HG03108 (cell line): ENCODE measurements at regions not wholly inside any gene's neighbourhood (a gene's known extent, or its start where the extent isn't known, plus 50 kb on each side); places are given as distances from the start of the nearest gene placed in this dataset.
"Not testable (repeated sequence)": the region's sequence is repeated elsewhere in the genome, so short reads cannot be mapped to it uniquely, and the experiment has no call there.

Experiments
- ATAC-seq: cut with Tn5 transposase; IDR thresholded peaks from one replicate; pipeline ENCODE4 v1.9.1; 2021; ENCODE audit warnings: moderate library complexity; ENCODE audit not compliant: unreplicated experiment

GRCh38 chr18:59038295-59039039, 101.2 kb upstream of the SEC11C start:
- ATAC-seq = no peak

GRCh38 chr18:59039040-59039320, 100.7 kb upstream of the SEC11C start:
- not testable (repeated sequence) for ATAC-seq

- ATAC-seq = no peak
Observed at GRCh38 chr18:59039449-59039848, 100.2 kb upstream of the SEC11C start.

- no peak for ATAC-seq
Observed at GRCh38 chr18:59040770-59041148, 98.9 kb upstream of the SEC11C start.

- ATAC-seq = no peak
Observed at GRCh38 chr18:59041296-59041695, 98.4 kb upstream of the SEC11C start.

GRCh38 chr18:59041819-59042815, 97.6 kb upstream of the SEC11C start:
- ATAC-seq = no peak

- no peak for ATAC-seq
Observed at GRCh38 chr18:59044855-59045254, 94.8 kb upstream of the SEC11C start.

GRCh38 chr18:59047321-59048047, 92.2 kb upstream of the SEC11C start:
- ATAC-seq = no peak

GRCh38 chr18:59048048-59048363, 91.7 kb upstream of the SEC11C start:
- no peak for ATAC-seq

GRCh38 chr18:59048378-59048777, 91.3 kb upstream of the SEC11C start:
- ATAC-seq = no peak

GRCh38 chr18:59049721-59050660, 89.7 kb upstream of the SEC11C start:
- ATAC-seq = no peak

- ATAC-seq = no peak
Observed at GRCh38 chr18:59050661-59051057, 89.0 kb upstream of the SEC11C start.

GRCh38 chr18:59051470-59052165, 88.1 kb upstream of the SEC11C start:
- no peak for ATAC-seq

GRCh38 chr18:59052965-59053820, 86.5 kb upstream of the SEC11C start:
- ATAC-seq = no peak

- ATAC-seq = no peak
Observed at GRCh38 chr18:59054496-59055287, 85.0 kb upstream of the SEC11C start.

GRCh38 chr18:59055345-59056032, 84.2 kb upstream of the SEC11C start:
- ATAC-seq = no peak

GRCh38 chr18:59056706-59057492, 82.8 kb upstream of the SEC11C start:
- no peak for ATAC-seq
